Endodermal cell (in vitro differentiated cells): ENCODE measurements at regions not wholly inside any gene's neighbourhood (a gene's known extent, or its start where the extent isn't known, plus 50 kb on each side); places are given as distances from the start of the nearest gene placed in this dataset.
"Not testable (repeated sequence)": the region's sequence is repeated elsewhere in the genome, so short reads cannot be mapped to it uniquely, and the experiment has no call there.

Experiments
- DNase-seq: peaks from one replicate; pipeline ENCODE4 v3.0.0-alpha.2; 2017
- H3K27ac ChIP-seq: 2 replicates; pipeline ENCODE4 v1.5.1; 2013; ENCODE audit warnings: mild to moderate bottlenecking, low read depth, low read length, moderate library complexity
- H3K27me3 ChIP-seq: 2 replicates; pipeline ENCODE4 v1.6.1; 2013; ENCODE audit warnings: mild to moderate bottlenecking, low read length, moderate library complexity; ENCODE audit not compliant: insufficient read depth, control insufficient read depth, poor library complexity, severe bottlenecking
- H3K36me3 ChIP-seq: 2 replicates; pipeline ENCODE4 v1.7.0; 2013; ENCODE audit warnings: mild to moderate bottlenecking, low read length, moderate library complexity; ENCODE audit not compliant: control insufficient read depth, insufficient read depth
- H3K4me1 ChIP-seq: one replicate; pipeline ENCODE4 v1.7.0; 2013; ENCODE audit warnings: low read length; ENCODE audit not compliant: control insufficient read depth, insufficient read depth
- H3K4me3 ChIP-seq: 2 replicates; pipeline ENCODE4 v1.5.1; 2013; ENCODE audit warnings: mild to moderate bottlenecking, low read length, moderate library complexity
- H3K9ac ChIP-seq: 2 replicates; pipeline ENCODE4 v1.6.1; 2013; ENCODE audit warnings: mild to moderate bottlenecking, low read length, moderate library complexity; ENCODE audit not compliant: poor library complexity, severe bottlenecking; ENCODE audit errors: extremely low read depth
- H3K9me3 ChIP-seq: 2 replicates; pipeline ENCODE4 v1.6.1; 2013; ENCODE audit warnings: mild to moderate bottlenecking, low read length, moderate library complexity; ENCODE audit not compliant: control insufficient read depth
- H3K27ac Mint-ChIP-seq: 2 replicates; pipeline ENCODE4 v1.8.0; 2020; ENCODE audit warnings: mixed read lengths
- H3K27me3 Mint-ChIP-seq: 2 replicates; pipeline ENCODE4 v1.8.0; 2021; ENCODE audit warnings: mild to moderate bottlenecking, mixed read lengths; ENCODE audit not compliant: insufficient read depth
- H3K36me3 Mint-ChIP-seq: 2 replicates; pipeline ENCODE4 v1.8.0; 2020; ENCODE audit warnings: low read depth, mixed read lengths
- H3K4me1 Mint-ChIP-seq: 2 replicates; pipeline ENCODE4 v1.8.0; 2020; ENCODE audit warnings: mixed read lengths
- H3K4me3 Mint-ChIP-seq: 2 replicates; pipeline ENCODE4 v1.8.0; 2020; ENCODE audit warnings: mild to moderate bottlenecking, moderate library complexity, mixed read lengths
- H3K9me3 Mint-ChIP-seq: 2 replicates; pipeline ENCODE4 v1.8.0; 2020; ENCODE audit warnings: mild to moderate bottlenecking, mixed read lengths
- CTCF ChIP-seq: fragments of 200-600 bp; sonication (generic); conservative IDR thresholded peaks from 2 replicates; pipeline ENCODE4 v1.5.0; 2021; ENCODE audit warnings: antibody characterized with exemption, mild to moderate bottlenecking
- WGBS, 2 experiments: methylation state at CpG; one replicate each; pipeline versions ENCODE4 v1.1.5 to v1.1.7; 2013; ENCODE audit warnings: missing lambda C conversion rate in 2 of 2, mixed read lengths in 1 of 2; ENCODE audit not compliant: insufficient coverage in 1 of 2, insufficient read length in 1 of 2; 5-methylcytosine and 5-hydroxymethylcytosine counted together

DNA sequence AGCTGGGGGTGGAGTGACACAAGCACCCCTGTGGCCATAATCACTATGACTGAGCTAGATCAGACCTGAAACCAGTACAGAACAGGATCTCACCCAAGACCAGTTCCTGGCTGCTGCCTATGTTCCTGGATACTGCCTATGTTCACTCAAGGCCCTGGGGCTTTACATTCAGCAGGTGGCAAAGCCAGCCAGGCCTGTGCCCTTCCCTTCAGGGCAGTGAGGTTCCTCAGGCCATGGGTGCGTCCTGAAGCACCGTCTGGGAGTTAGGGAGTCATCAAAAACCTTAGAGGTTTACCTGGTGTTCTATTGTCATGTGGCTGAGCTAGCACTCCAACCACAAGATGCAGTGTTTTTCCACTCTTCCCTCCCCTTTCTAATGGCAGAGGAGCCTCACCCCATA is 419.8 kb downstream of the TMEM232 start:
- H3K4me3 ChIP-seq, result no peak overlapping the region
- Mint-ChIP-seq H3K4me1 (no peaks in the 10 kb centered on the region), H3K9me3 (peaks cover 13% of the 10 kb centered on the region), H3K27me3 (peaks cover 22% of the 10 kb centered on the region), H3K36me3 (no peaks in the 10 kb centered on the region), H3K4me3 (no peak overlapping the region), H3K27ac (no peak overlapping the region)
- peaks cover 18% of the 10 kb centered on the region for H3K9me3 ChIP-seq
- no peaks in the 10 kb centered on the region for H3K36me3 ChIP-seq
- no peak for TF ChIP-seq CTCF
- no peak overlapping the region for H3K9ac ChIP-seq
- no peak for DNase-seq
- no peaks in the 10 kb centered on the region for H3K27me3 ChIP-seq
- WGBS, 2 experiments, result 94% methylated on average over 2 of the region's 2 CpGs
- no peak overlapping the region for H3K27ac ChIP-seq
- H3K4me1 ChIP-seq, result no peaks in the 10 kb centered on the region

GRCh38 chr5:110309222-110309621 is 417.2 kb downstream of the TMEM232 start:
- Histone ChIP-seq H3K27me3 (no peaks in the 10 kb centered on the region), H3K4me1 (no peaks in the 10 kb centered on the region), H3K9ac (no peak overlapping the region), H3K27ac (no peak overlapping the region), H3K36me3 (no peaks in the 10 kb centered on the region), H3K4me3 (no peak overlapping the region), H3K9me3 (no peaks in the 10 kb centered on the region)
- Mint-ChIP-seq H3K4me3 (no peak overlapping the region), H3K27me3 (peaks cover 24% of the 10 kb centered on the region), H3K36me3 (no peaks in the 10 kb centered on the region), H3K9me3 (peaks cover 7% of the 10 kb centered on the region), H3K4me1 (no peaks in the 10 kb centered on the region), H3K27ac (no peak overlapping the region)
- no peak for DNase-seq
- 88 to 96% methylated on average over 1 of the region's 1 CpG for WGBS, 2 experiments
- no peak for TF ChIP-seq CTCF

DNA sequence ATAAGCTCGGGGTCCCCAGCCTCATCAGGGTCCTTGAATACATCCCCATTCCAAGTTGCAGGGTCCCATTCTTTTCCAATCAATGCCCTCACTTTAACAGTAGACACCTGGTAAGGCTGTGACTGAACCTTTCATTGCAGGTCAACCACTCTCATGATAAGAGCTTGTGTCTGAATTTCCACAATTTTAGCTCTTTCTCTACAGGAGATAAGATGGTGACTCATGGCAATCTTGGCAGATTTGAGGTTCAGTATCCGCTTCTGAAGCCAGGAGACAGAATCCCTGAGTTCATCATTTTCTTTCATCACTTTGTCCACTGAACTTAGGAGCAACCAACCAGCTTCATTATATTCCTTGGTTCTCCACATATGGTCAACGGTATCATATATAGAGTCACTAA is 409.9 kb downstream of the TMEM232 start:
- not testable (repeated sequence) for DNase-seq, H3K9ac ChIP-seq, H3K27me3 ChIP-seq, H3K4me3 ChIP-seq, H3K4me1 ChIP-seq, H3K4me3 Mint-ChIP-seq, H3K27ac Mint-ChIP-seq, H3K36me3 ChIP-seq, H3K9me3 Mint-ChIP-seq, H3K27ac ChIP-seq, H3K36me3 Mint-ChIP-seq, H3K9me3 ChIP-seq, H3K4me1 Mint-ChIP-seq
- H3K27me3 Mint-ChIP-seq, result peaks cover 16% of the 10 kb centered on the region
- WGBS, 2 experiments, result 61 to 83% methylated on average over 1 to 3 of the region's 3 CpGs

- Histone ChIP-seq H3K9me3 (no peaks in the 10 kb centered on the region), H3K4me1 (no peaks in the 10 kb centered on the region), H3K27ac (no peak overlapping the region), H3K36me3 (no peaks in the 10 kb centered on the region), H3K9ac (no peak overlapping the region), H3K27me3 (peaks cover 4% of the 10 kb centered on the region), H3K4me3 (no peak overlapping the region)
- Mint-ChIP-seq H3K4me3 (no peak overlapping the region), H3K36me3 (no peaks in the 10 kb centered on the region), H3K4me1 (no peaks in the 10 kb centered on the region), H3K27me3 (peaks cover 5% of the 10 kb centered on the region), H3K27ac (no peak overlapping the region), H3K9me3 (peaks cover 4% of the 10 kb centered on the region)
- DNase-seq, result no peak
- no peak for TF ChIP-seq CTCF
- WGBS, 2 experiments, result 75 to 98% methylated on average over 1 of the region's 1 CpG
These were observed 405.4 kb downstream of the TMEM232 start for GRCh38 chr5:110321117-110321516.
